Prostate gland (tissue), 2 donors: ENCODE measurements at regions not wholly inside any gene's neighbourhood (a gene's known extent, or its start where the extent isn't known, plus 50 kb on each side); places are given as distances from the start of the nearest gene placed in this dataset.

Source experiments
- DNase-seq: peaks from one replicate; pipeline ENCODE4 v3.0.0-alpha.2; 2019; ENCODE audit warnings: low spot score
- H3K27ac ChIP-seq, 2 donors: fragments of 200-600 bp; sonication (generic); 2 replicates each; pipeline ENCODE4 v1.5.1; 2017 to 2019
- H3K27me3 ChIP-seq: fragments of 200-600 bp; sonication (generic); replicated peaks from 2 replicates; pipeline ENCODE4 v1.5.1; 2019; ENCODE audit not compliant: insufficient read depth
- H3K36me3 ChIP-seq, 2 donors: fragments of 200-600 bp; sonication (generic); 1 replicate in 1 of 2; 2 replicates in 1 of 2; pipeline versions ENCODE4 v1.5.1 to v1.8.1; 2017 to 2019
- H3K4me1 ChIP-seq: fragments of 200-600 bp; sonication (generic); replicated peaks from 2 replicates; pipeline ENCODE4 v1.5.1; 2019
- H3K4me3 ChIP-seq, 2 donors: fragments of 200-600 bp; sonication (generic); 2 replicates each; pipeline ENCODE4 v1.5.1; 2017 to 2019
- H3K9me3 ChIP-seq: fragments of 200-600 bp; sonication (generic); 2 replicates; pipeline ENCODE4 v1.5.1; 2017
- CTCF ChIP-seq, 4 experiments: fragments of 200-600 bp in 2 of 4; fragments of 450-650 bp in 2 of 4; sonication (generic) in 2 of 4; IDR thresholded peaks; 1 replicate in 3 of 4; 2 replicates in 1 of 4; pipeline ENCODE4 v1.5.1; 2016 to 2019; ENCODE audit warnings: antibody characterized with exemption in 4 of 4, mild to moderate bottlenecking in 2 of 4, moderate library complexity in 2 of 4
- POLR2A ChIP-seq: fragments of 450-650 bp; IDR thresholded peaks from one replicate; pipeline ENCODE4 v1.6.1; 2016; ENCODE audit warnings: antibody characterized with exemption, mild to moderate bottlenecking
- POLR2AphosphoS5 ChIP-seq: sonication (generic); formaldehyde crosslinking; IDR thresholded peaks from one replicate; pipeline ENCODE4 v1.6.1; 2017; ENCODE audit warnings: antibody characterized with exemption
- WGBS: methylation state at CpG from one replicate; pipeline ENCODE4 v1.1.5; 2018; 5-methylcytosine and 5-hydroxymethylcytosine counted together
- intact Hi-C: fragments of 100-400 bp; cut with DNase I; formaldehyde crosslinking; loops from one replicate; pipeline ENCODE4 v1.14.2; 2022

- no peak for DNase-seq
- Histone ChIP-seq H3K4me1 (no peaks in the 10 kb centered on the region), H3K4me3 (no peak overlapping the region), H3K36me3 (no peaks in the 10 kb centered on the region), H3K27me3 (no peaks in the 10 kb centered on the region), H3K9me3 (no peaks in the 10 kb centered on the region), H3K27ac (no peak overlapping the region)
- WGBS, result 62% methylated on average over 4 of the region's 4 CpGs
- intact Hi-C loops, result no loop called here
- TF ChIP-seq POLR2AphosphoS5 (no peak), POLR2A (no peak), CTCF (IDR thresholded peaks at IDR 0.05) (no peak)
These were observed 105.0 kb upstream of the KLF6 start for GRCh38 chr10:3889961-3890522.

- Histone ChIP-seq H3K36me3 (no peaks in the 10 kb centered on the region), H3K4me3 (no peak overlapping the region), H3K27me3 (no peaks in the 10 kb centered on the region), H3K9me3 (no peaks in the 10 kb centered on the region), H3K27ac (peak overlapping the region; percentile 45 to 52), H3K4me1 (no peaks in the 10 kb centered on the region)
- intact Hi-C loops, result no loop called here
- DNase-seq, result peak; percentile 30
- WGBS, result 39% methylated on average over 9 of the region's 9 CpGs
- no peak for TF ChIP-seq CTCF (IDR thresholded peaks at IDR 0.05)
- no peak for TF ChIP-seq POLR2A
- TF ChIP-seq POLR2AphosphoS5, result peak; percentile 54
These were observed 103.0 kb upstream of the KLF6 start for GRCh38 chr10:3887885-3888476.

- Histone ChIP-seq H3K9me3 (no peaks in the 10 kb centered on the region), H3K27me3 (no peaks in the 10 kb centered on the region), H3K4me1 (no peaks in the 10 kb centered on the region), H3K27ac (peak overlapping the region; percentile 45 to 52), H3K36me3 (no peaks in the 10 kb centered on the region), H3K4me3 (no peak overlapping the region)
- intact Hi-C loops, result no loop called here
- 95% methylated on average over 7 of the region's 7 CpGs for WGBS
- TF ChIP-seq CTCF (IDR thresholded peaks at IDR 0.05) (no peak), POLR2AphosphoS5 (no peak), POLR2A (no peak)
- DNase-seq, result no peak
These were observed 102.4 kb upstream of the KLF6 start for GRCh38 chr10:3887404-3887803.

- H3K36me3 ChIP-seq, result no peaks in the 10 kb centered on the region
- H3K4me3 ChIP-seq, result no peak overlapping the region
- H3K27ac ChIP-seq, result peak overlapping the region; percentile 45 to 52
- H3K4me1 ChIP-seq, result no peaks in the 10 kb centered on the region
- H3K9me3 ChIP-seq, result no peaks in the 10 kb centered on the region
- DNase-seq, result no peak
- WGBS, result 44% methylated on average over 11 of the region's 11 CpGs
- intact Hi-C loops, result no loop called here
- no peaks in the 10 kb centered on the region for H3K27me3 ChIP-seq
- TF ChIP-seq POLR2AphosphoS5 (no peak), POLR2A (no peak), CTCF (IDR thresholded peaks at IDR 0.05) (no peak)
These were observed 101.7 kb upstream of the KLF6 start for GRCh38 chr10:3886641-3887251.

- no peak for DNase-seq
These were observed 101.2 kb upstream of the KLF6 start for GRCh38 chr10:3886191-3886590.

More at GRCh38 chr10:3886191-3886590, 101.2 kb upstream of the KLF6 start:
- Histone ChIP-seq H3K27ac (peak overlapping the region; percentile 45 to 52), H3K4me3 (no peak overlapping the region), H3K4me1 (no peaks in the 10 kb centered on the region), H3K9me3 (no peaks in the 10 kb centered on the region), H3K27me3 (no peaks in the 10 kb centered on the region), H3K36me3 (no peaks in the 10 kb centered on the region)
- WGBS, result 67% methylated on average over 14 of the region's 14 CpGs
- TF ChIP-seq POLR2AphosphoS5 (no peak), CTCF (IDR thresholded peaks at IDR 0.05) (no peak), POLR2A (no peak)
- intact Hi-C loops, result no loop called here
